Hepatocyte (in vitro differentiated cells): ENCODE measurements at regions not wholly inside any gene's neighbourhood (a gene's known extent, or its start where the extent isn't known, plus 50 kb on each side); places are given as distances from the start of the nearest gene placed in this dataset.

Source experiments
- CTCF ChIP-seq: fragments of 200-600 bp; sonication (generic); IDR thresholded peaks from 2 replicates; pipeline ENCODE4 v1.5.1; 2016; ENCODE audit warnings: antibody characterized with exemption, mild to moderate bottlenecking; ENCODE audit not compliant: poor library complexity
- EZH2phosphoT487 ChIP-seq: fragments of 200-600 bp; sonication (generic); IDR thresholded peaks from one replicate; pipeline ENCODE4 v1.6.1; 2018; ENCODE audit warnings: antibody characterized with exemption, mild to moderate bottlenecking, low read depth, moderate library complexity; ENCODE audit not compliant: unreplicated experiment, severe bottlenecking

GRCh38 chr3:139728414-139728813, 50.6 kb upstream of the NMNAT3 start:
- TF ChIP-seq CTCF (no peak), EZH2phosphoT487 (no peak)
